Psoas muscle (tissue), 7 donors: ENCODE measurements at regions not wholly inside any gene's neighbourhood (a gene's known extent, or its start where the extent isn't known, plus 50 kb on each side); places are given as distances from the start of the nearest gene placed in this dataset.
A peak's percentile ranks its signal among the peaks of the same experiment; 100 is the strongest.

Source experiments
- ATAC-seq, 4 donors: fragments of 200-7000 bp; cut with Tn5 transposase; one replicate each; pipeline ENCODE4 v1.9.1; 2020; ENCODE audit warnings: moderate library complexity in 3 of 4, mild to moderate bottlenecking in 2 of 4
- DNase-seq, 2 donors: peaks; one replicate each; pipeline ENCODE4 v3.0.0-alpha.2; 2020
- H3K27ac ChIP-seq: fragments of 200-600 bp; one replicate; pipeline ENCODE4 v1.8.0; 2022
- H3K27me3 ChIP-seq, 3 donors: fragments of 200-600 bp in 1 of 3; one replicate each; pipeline versions ENCODE4 v1.6.1 to v1.8.0; 2013 to 2022; ENCODE audit warnings: low read length in 2 of 3, mild to moderate bottlenecking in 2 of 3, moderate library complexity in 1 of 3; ENCODE audit not compliant: insufficient read depth in 3 of 3
- H3K36me3 ChIP-seq, 2 donors: fragments of 200-600 bp in 1 of 2; one replicate each; pipeline versions ENCODE4 v1.6.1 to v1.8.0; 2013 to 2022; ENCODE audit warnings: low read depth in 1 of 2, mild to moderate bottlenecking in 1 of 2, moderate library complexity in 1 of 2; ENCODE audit not compliant: insufficient read depth in 1 of 2
- H3K4me1 ChIP-seq: fragments of 200-600 bp; one replicate; pipeline ENCODE4 v1.8.0; 2022
- H3K4me3 ChIP-seq: fragments of 200-600 bp; one replicate; pipeline ENCODE4 v1.8.0; 2022; ENCODE audit warnings: mild to moderate bottlenecking
- H3K9me3 ChIP-seq: fragments of 200-600 bp; one replicate; pipeline ENCODE4 v1.8.0; 2022
- WGBS, 3 donors: extraction: QIAGEN DNeasy Blood & Tissue Kit; methylation state at CpG; one replicate each; pipeline versions ENCODE4 v1.1.6 to v1.1.7; 2013; 5-methylcytosine and 5-hydroxymethylcytosine counted together
- intact Hi-C, 2 donors: fragments of 100-400 bp; cut with DNase I; formaldehyde crosslinking; loops; one replicate each; pipeline versions ENCODE4 v1.11.0 to v1.14.2; 2022
- TF ChIP-seq, protein P1 (sequence below): fragments of 200-600 bp; IDR thresholded peaks from one replicate; pipeline ENCODE4 v1.8.0; 2022; ENCODE audit warnings: antibody characterized with exemption
- donor health status: healthy with polysubstance abuse.
- donor health status: DM: no; HTN: no; CAD: no; lungs with moderate emphysema.
- donor health status: Bipolar disorder and iron deficiency.
- donor health status: healthy.
- donor health status: DM: yes; HTN: yes; CAD: no.
- donor health status: DM: no; HTN: no; CAD: no.
- donor health status: DM: yes; HTN: yes; CAD: no.

DNA sequence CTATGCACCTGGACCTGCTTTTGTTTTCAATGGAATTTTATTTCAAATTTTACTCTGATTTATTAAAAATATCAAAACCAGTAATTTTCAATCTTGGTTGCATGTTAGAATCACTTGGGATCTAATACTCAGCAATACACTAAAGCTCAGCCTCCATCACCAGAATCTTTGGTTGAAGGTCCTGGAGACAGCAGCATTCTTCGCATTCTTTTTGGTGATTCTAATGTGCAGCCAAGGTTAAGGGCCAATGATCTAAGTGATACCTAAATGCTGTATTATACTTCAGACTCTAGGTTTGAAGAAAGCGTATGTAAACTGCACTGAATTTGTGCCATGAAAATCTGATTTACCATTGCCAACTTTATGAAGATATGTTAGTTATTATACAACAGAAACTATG, 493.1 kb downstream of the XIRP2 start:
- intact Hi-C loops = no loop called here
- no peaks in the 10 kb centered on the region for H3K36me3 ChIP-seq
- no peaks in the 10 kb centered on the region for H3K27me3 ChIP-seq
- 84 to 92% (median 91%) methylated on average over 2 of the region's 2 CpGs for WGBS, 3 donors
- H3K9me3 ChIP-seq = no peaks in the 10 kb centered on the region
- TF ChIP-seq, protein P1, sequence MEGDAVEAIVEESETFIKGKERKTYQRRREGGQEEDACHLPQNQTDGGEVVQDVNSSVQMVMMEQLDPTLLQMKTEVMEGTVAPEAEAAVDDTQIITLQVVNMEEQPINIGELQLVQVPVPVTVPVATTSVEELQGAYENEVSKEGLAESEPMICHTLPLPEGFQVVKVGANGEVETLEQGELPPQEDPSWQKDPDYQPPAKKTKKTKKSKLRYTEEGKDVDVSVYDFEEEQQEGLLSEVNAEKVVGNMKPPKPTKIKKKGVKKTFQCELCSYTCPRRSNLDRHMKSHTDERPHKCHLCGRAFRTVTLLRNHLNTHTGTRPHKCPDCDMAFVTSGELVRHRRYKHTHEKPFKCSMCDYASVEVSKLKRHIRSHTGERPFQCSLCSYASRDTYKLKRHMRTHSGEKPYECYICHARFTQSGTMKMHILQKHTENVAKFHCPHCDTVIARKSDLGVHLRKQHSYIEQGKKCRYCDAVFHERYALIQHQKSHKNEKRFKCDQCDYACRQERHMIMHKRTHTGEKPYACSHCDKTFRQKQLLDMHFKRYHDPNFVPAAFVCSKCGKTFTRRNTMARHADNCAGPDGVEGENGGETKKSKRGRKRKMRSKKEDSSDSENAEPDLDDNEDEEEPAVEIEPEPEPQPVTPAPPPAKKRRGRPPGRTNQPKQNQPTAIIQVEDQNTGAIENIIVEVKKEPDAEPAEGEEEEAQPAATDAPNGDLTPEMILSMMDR = no peak
- ATAC-seq (no peak), DNase-seq (no peak)
- no peak overlapping the region for H3K4me3 ChIP-seq
- no peaks in the 10 kb centered on the region for H3K4me1 ChIP-seq
- H3K27ac ChIP-seq = no peak overlapping the region

DNA sequence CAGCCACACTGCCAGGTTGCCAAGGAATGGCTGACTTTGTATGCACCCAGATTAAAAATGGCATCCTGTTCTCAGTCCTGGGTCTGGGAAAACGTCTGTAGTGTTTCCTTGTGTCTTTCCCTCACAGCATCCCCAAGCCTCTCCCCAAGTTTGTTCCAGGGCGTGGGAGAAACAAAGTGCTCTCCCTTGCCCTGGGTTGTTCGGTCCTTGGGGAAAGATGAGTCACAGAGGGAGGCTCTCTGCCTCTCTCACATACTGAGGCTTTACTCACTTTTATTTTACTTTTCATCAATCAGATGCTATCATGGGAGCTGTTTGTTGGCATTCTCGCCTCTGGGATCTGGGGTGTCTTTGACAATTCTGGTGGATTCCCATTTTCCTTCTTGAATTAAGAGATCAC, 492.3 kb downstream of the XIRP2 start:
- no peak for ATAC-seq
- H3K4me3 ChIP-seq = no peak overlapping the region

DNA sequence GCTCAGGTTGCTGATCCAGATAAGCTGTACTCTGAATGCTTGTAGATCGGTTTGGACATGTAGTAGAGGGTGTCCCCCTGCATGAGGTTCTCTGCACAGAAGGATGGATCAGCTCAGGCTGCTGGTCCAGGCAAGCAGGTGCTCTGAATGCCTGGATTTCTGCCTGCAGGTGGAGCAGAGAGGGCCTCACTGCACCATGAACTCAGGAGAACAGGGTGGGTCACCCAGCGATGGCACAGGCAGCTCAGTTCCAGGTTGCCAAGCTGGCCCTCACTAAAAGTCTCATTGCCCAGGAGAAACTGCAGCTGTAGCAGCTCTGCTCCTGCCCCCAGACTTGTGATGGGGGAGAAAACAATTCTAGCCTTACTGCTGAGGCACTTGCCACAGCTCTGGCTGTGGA, 491.8 kb downstream of the XIRP2 start:
- no peaks in the 10 kb centered on the region for H3K36me3 ChIP-seq
- H3K4me1 ChIP-seq = no peaks in the 10 kb centered on the region
- WGBS, 3 donors = 87 to 91% (median 91%) methylated on average over 2 of the region's 2 CpGs
- DNase-seq (peak in 1 of 2 donors; percentile 21), ATAC-seq (no peak)
- TF ChIP-seq, protein P1 = no peak
- intact Hi-C loops = no loop called here
- H3K9me3 ChIP-seq = no peaks in the 10 kb centered on the region
- no peaks in the 10 kb centered on the region for H3K27me3 ChIP-seq
- no peak overlapping the region for H3K4me3 ChIP-seq
- no peak overlapping the region for H3K27ac ChIP-seq

More for the DNA sequence above, 492.3 kb downstream of the XIRP2 start:
- 68 to 77% (median 72%) methylated on average over 4 of the region's 4 CpGs for WGBS, 3 donors
- Histone ChIP-seq H3K27me3 (no peaks in the 10 kb centered on the region), H3K36me3 (no peaks in the 10 kb centered on the region), H3K4me1 (no peaks in the 10 kb centered on the region), H3K27ac (no peak overlapping the region), H3K9me3 (no peaks in the 10 kb centered on the region)
- no peak for DNase-seq
- intact Hi-C loops = no loop called here
- TF ChIP-seq, protein P1 = no peak

DNA sequence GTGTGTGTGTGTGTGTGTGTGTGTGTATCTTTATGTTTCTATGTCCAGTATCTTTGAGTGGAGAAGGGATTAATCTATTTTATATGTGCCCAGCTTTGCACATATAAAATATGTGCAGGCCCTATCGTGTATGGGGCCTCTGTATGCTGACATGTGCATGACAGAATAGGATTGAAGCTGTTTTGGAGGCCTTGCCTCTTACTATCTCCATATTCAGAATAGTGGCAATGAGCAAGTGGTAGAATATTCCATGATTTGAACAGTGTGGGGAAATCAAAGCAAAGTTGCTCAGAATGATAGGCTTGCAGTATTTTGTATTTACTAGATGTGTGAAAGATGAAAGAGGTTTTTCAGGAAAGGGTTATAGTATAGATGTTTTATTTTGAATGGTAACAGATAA, 480.8 kb downstream of the XIRP2 start:
- WGBS, 3 donors = 59 to 65% (median 60%) methylated on average over 1 of the region's 1 CpG
- Histone ChIP-seq H3K27ac (no peak overlapping the region), H3K4me1 (no peaks in the 10 kb centered on the region), H3K27me3 (no peaks in the 10 kb centered on the region), H3K36me3 (no peaks in the 10 kb centered on the region), H3K4me3 (no peak overlapping the region), H3K9me3 (no peaks in the 10 kb centered on the region)
- ATAC-seq (no peak), DNase-seq (no peak)
- TF ChIP-seq, protein P1 = no peak
- intact Hi-C loops = no loop called here

DNA sequence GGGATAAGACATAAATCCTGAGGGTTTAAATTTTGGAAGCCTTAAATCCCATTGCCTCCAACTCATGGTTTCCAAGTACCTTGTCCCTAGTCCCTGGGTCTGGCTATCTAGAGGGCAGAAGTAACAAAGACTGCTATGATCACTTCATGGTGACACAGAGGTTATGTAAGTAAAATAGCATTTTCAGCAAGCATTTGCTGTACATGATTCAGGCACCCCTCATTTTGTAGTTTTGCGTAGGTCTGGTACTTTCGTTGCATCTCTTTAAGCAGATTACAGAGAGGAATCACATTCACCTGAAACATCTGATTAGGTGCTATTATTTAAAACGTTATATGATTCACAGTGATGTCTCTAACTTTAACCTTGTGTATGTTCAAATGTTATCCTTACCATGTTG, 480.1 kb downstream of the XIRP2 start:
- Histone ChIP-seq H3K27ac (no peak overlapping the region), H3K4me1 (no peaks in the 10 kb centered on the region), H3K4me3 (no peak overlapping the region), H3K36me3 (no peaks in the 10 kb centered on the region), H3K9me3 (no peaks in the 10 kb centered on the region), H3K27me3 (no peaks in the 10 kb centered on the region)
- TF ChIP-seq, protein P1 = no peak
- intact Hi-C loops = no loop called here
- no peak for ATAC-seq
- no peak for DNase-seq
- WGBS, 3 donors = 89 to 92% (median 90%) methylated on average over 3 of the region's 3 CpGs
